NCI-H187 treated with DMSO at 0.1 percent for 48 hours (cell line): ENCODE measurements at regions not wholly inside any gene's neighbourhood (a gene's known extent, or its start where the extent isn't known, plus 50 kb on each side); places are given as distances from the start of the nearest gene placed in this dataset.
"Not testable (repeated sequence)": the region's sequence is repeated elsewhere in the genome, so short reads cannot be mapped to it uniquely, and the experiment has no call there.

Experiments used
- DNase-seq: peaks from one replicate; lab custom pipeline; 2025; lab: John Stamatoyannopoulos, UW

GRCh38 chr6:156600678-156601077, 176.5 kb upstream of the ARID1B start:
- DNase-seq: no peak

- DNase-seq: no peak
Observed at GRCh38 chr6:156599978-156600590, 177.1 kb upstream of the ARID1B start.

DNA sequence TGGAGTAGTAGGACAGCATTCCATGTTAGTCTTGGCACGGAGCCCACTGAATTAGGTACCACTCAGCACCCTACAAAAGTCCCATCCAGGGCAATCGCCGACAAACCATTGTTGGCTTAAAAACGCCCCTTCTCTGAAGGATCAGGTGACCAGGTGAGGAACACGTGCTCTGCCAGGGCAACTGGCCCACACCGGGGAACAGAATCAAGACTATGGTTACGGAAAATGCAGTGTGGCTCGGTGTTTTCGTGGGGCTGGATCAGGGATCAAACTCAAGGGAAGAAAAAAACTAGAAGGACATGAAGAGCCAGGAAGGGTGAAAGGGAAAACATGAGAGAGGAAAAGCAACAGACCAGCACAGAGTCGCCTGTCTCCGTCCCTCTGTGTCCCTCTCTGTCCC, 177.8 kb upstream of the ARID1B start:
- DNase-seq: no peak

DNA sequence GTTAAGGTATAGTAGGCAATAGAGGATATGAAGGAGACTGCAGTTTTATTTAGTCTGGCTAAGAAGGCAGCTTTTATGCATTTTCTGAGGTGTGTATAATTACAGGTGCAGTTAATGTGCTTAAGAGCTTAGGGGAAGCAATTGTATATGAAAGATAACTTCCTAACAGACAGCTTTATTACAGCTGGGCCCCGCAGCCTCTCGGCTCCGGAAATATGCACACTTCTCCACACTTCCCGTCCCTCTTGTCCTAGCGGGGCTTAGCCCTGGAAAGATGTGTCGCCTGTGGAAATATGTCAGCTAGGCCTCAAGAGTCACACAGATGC, 178.4 kb upstream of the ARID1B start:
- no peak for DNase-seq

DNA sequence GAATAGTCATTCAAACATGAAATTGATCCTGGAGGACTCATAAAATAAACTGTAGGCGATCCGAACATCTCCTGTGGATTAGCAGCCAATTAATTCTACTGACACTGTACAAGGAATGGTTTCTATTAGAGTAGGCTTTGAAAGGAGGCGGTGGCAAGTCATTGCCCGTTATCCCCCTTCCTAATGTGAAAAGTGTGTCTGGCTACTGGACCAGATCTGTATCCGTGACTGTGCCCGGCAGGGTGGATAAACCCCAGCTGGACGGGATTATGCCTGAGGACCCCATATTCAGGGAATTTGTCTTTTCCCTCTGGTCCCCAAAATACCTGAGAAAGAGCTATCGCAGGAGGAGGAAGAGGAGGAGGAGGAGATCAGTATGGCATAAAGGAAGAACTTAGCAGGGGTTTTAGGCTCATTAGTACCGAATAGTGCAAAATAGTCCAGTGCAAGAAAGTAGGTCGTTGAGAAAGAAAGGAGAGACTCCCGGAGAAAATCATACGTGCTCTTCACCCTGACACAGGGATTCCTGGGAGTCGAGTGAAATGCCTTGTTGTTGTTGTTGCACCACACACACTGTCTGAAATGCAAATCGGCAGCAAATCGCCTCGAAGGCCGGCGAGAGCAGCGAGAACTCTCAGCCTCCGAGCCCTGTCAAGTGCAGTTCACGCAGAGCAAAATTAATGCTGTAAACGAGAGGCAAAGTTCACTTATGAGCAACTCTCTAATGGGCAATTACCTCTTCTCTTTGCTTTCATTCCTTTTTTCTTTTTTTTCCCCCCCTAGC, 178.9 kb upstream of the ARID1B start:
- no peak for DNase-seq

DNA sequence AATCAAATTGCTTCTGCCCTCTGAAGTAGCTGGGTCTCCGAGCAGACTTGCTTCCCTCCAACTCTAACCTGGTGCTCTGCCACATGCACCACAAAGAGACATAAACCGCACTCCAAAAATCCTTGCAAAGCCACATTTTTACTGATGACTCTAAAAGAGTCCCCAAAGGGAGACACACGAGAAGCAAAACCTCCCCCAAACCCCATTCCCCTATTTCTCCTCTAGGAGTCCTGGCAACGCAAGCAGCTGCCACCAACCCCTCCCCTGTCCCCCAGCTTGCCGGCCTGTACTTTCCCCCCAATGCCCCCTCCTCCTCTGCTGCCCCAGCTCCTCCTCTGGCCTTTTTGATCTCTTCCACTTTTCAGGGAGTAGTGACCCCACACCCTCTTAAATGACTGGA, 180.1 kb upstream of the ARID1B start:
- no peak for DNase-seq

DNA sequence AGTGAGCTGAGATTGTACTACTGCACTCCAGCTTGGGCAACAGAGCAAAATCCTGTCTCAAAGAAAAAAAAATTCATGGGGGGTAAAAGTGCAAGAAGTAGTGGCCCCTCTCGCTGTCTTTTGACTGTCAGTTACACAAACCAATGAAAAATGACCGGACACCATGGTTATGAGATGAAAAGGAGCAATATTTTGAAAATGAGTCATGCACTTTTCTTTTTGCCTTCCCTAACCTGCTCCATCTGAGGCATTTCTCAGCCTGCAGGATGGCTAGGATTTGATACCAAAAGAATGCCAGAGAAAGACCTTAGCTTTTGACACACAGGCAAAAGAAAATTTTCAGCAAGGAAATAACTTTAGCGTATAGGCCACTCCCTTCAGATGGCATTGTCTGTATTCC, 181.7 kb upstream of the ARID1B start:
- no peak for DNase-seq

- no peak for DNase-seq
Observed at GRCh38 chr6:156593893-156594292, 183.3 kb upstream of the ARID1B start.

GRCh38 chr6:156593127-156593526, 184.1 kb upstream of the ARID1B start:
- DNase-seq: no peak

DNA sequence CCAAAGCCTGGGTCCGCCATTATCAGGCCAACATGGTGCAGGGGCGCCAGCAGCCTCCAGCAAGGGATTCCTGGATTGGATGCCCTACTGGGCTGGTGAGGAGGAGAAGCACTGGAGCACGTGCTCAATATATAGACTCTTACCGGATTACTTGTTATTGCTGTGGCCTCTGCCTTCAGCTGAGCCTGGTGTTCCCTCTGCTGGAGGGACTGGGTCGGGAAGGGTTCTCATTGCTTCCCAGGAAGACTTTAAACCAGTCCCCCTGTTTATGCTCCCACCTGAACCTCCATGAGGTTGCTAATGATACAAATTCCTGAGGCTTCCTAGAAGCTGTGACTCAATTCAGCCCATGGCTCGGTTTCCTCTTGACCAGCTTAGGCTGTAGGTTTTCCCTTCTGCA, 186.7 kb upstream of the ARID1B start:
- no peak for DNase-seq

- DNase-seq: no peak
Observed at GRCh38 chr6:156589281-156589680, 187.9 kb upstream of the ARID1B start.

- no peak for DNase-seq
Observed at GRCh38 chr6:156587751-156588301, 189.4 kb upstream of the ARID1B start.

GRCh38 chr6:156587071-156587470, 190.1 kb upstream of the ARID1B start:
- no peak for DNase-seq

GRCh38 chr6:156585859-156586258, 191.3 kb upstream of the ARID1B start:
- peak; percentile 86 for DNase-seq

DNA sequence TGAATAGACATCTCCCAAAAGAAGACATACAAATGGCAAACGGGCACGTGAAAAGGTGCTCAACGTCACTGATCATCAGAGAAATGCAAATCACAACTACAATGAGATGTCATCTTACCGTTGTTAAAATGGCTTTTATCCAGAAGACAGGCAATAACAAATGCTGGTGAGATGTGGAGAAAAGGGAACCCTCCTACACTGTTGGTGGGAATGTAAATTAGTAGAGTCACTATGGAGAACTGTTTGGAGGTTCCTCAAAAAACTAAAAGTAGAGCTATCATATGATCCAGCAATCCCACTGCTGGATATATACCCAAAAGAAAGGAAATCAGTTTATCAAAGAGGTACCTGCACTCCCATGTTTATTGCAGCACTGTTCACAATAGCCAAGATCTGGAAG, 193.1 kb upstream of the ARID1B start:
- not testable (repeated sequence) for DNase-seq

- DNase-seq: no peak
Observed at GRCh38 chr6:156583083-156583482, 194.1 kb upstream of the ARID1B start.

- DNase-seq: peak; percentile 96
Observed at GRCh38 chr6:156582509-156582992, 194.6 kb upstream of the ARID1B start.

DNA sequence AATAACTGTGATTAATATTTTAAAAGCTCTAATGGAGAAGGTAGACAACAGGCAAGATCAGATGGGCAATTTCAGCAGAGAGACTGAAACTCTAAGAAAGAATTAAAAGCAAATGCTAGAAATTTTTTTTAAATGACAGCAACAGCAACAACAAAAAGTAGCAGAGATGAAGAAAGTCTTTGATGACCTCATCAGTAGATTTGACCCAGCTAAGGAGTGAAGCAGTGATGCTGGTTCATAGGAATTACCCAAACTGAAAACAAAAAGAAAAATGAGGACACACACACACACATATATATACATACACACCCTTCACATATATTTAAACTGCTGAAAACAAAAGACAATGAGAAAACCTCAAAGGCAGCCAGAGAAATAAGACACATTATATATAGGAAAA, 197.6 kb upstream of the ARID1B start:
- DNase-seq: no peak

GRCh38 chr6:156577749-156578148, 199.4 kb upstream of the ARID1B start:
- no peak for DNase-seq

DNA sequence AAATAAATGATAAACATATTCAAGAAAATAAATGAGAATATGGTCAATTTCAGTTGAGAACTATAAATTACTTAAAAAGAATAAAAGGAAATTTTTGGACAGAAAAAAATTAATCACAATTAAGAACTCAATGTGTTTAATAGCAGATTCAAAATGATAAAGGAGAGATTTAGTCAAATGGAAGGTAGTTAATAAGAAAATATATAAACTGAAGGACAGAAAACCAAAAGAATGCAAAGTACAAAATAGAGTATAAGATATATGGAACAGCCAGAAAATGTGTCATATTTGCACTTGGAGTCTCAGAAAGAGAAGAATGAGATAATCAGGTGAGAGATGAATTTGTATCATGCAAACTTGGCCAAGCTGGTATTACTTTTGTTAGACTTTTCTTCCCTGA, 201.8 kb upstream of the ARID1B start:
- no peak for DNase-seq

GRCh38 chr6:156564807-156565149, 212.4 kb upstream of the ARID1B start:
- no peak for DNase-seq

DNA sequence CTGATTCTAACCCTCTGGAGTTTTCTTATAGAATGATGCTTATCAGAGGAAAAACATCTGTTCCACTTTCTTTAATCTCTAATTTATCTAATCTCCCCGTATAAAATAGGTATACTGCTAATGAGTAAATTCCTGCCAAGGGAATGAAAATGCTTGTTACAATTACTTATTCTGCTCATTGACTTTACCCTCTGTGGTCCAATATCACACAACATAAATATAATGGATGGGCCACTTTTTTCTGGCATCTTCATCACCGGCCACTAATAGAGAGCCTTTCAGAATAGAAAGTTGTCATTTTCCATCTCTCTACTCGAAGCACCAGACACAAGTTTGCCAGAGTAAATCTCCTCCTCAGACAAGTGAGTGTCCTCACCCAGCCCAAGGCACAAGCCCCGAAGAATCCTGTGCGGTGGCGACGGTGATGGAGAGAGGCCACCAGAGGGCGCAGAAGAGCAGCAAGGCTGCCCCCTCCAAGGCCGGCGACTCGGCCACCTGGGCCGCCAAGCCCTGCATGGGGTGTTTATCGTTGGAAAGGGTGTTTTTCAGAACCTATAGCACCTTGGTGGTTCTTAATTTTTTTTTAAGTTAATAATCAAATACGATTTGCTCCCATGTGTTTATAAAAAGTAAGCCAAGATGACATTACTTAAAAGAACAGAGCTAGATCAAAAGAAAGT, 212.9 kb upstream of the ARID1B start:
- DNase-seq: peak; percentile 25

GRCh38 chr6:156563714-156564113, 213.5 kb upstream of the ARID1B start:
- peak; percentile 86 for DNase-seq
